HEK293T (cell line): ENCODE measurements at regions not wholly inside any gene's neighbourhood (a gene's known extent, or its start where the extent isn't known, plus 50 kb on each side); places are given as distances from the start of the nearest gene placed in this dataset.

Experiments used
- L3MBTL2 ChIP-seq: fragments of 450-650 bp; conservative IDR thresholded peaks from 2 replicates; pipeline ENCODE4 v1.6.1; 2016; ENCODE audit warnings: mild to moderate bottlenecking
- SP1 ChIP-seq: fragments of 450-650 bp; IDR thresholded peaks from 2 replicates; pipeline ENCODE4 v1.6.1; 2017

GRCh38 chr15:56837273-56837672 lies 81.2 kb upstream of the TCF12 start:
- no peak for TF ChIP-seq L3MBTL2
- no peak for TF ChIP-seq SP1
